Heart left ventricle (tissue), 13 donors: ENCODE measurements at regions not wholly inside any gene's neighbourhood (a gene's known extent, or its start where the extent isn't known, plus 50 kb on each side); places are given as distances from the start of the nearest gene placed in this dataset.

Experiments used
- CTCF ChIP-seq, 12 donors: fragments of 200-600 bp; sonication (generic) in 4 of 12; IDR thresholded peaks; one replicate each; pipeline versions ENCODE4 v1.5.0 to v1.8.0; 2018 to 2022; ENCODE audit warnings: antibody characterized with exemption in 12 of 12, mild to moderate bottlenecking in 5 of 12
- POLR2A ChIP-seq, 2 donors: fragments of 450-650 bp; IDR thresholded peaks; one replicate each; pipeline ENCODE4 v1.6.1; 2017; ENCODE audit warnings: antibody characterized with exemption in 2 of 2, mild to moderate bottlenecking in 2 of 2, moderate library complexity in 2 of 2
- donor health status: ischemic (EF 13 %, LVEDD 7.1; RV severe dilation, severe dysfunction).
- donor health status: DM: no; HTN: yes; CAD: no.
- donor health status: DM: no; HTN: no; CAD: no.
- donor health status: ischemic (EF 25% LVEDD 6.9; RV normal size, moderate dysfunction).
- donor health status: ischemic (EF 25% LVEDD 5.7; RV mildly dilated, moderate dysfunction).
- donor health status: ischemic (EF 35%, LVEDD 5.7; RV mildly dilated, moderate dysfunction).
- donor health status: nonischemic (EF 11% LVEDD 7.7; RV severe dilation, severe dysfunction).
- donor health status: DM: yes; HTN: yes; CAD: no.
- donor health status: PGD.
- donor health status: ischemic (EF 29% LVEDD 5.4; RV normal size, mild dysfunction).
- donor health status: nonischemic (EF 23%, LVEDD 6.1; RV moderate dilation, normal function).

GRCh38 chr10:85445702-85446101 lies 920.9 kb downstream of the GRID1 start:
- TF ChIP-seq CTCF (IDR thresholded peaks at IDR 0.05): no peak
- no peak for TF ChIP-seq POLR2A (IDR thresholded peaks at IDR 0.05)
